ENCODE measurements at regions not wholly inside any gene's neighbourhood (a gene's known extent, or its start where the extent isn't known, plus 50 kb on each side); places are given as distances from the start of the nearest gene placed in this dataset.

DNA sequence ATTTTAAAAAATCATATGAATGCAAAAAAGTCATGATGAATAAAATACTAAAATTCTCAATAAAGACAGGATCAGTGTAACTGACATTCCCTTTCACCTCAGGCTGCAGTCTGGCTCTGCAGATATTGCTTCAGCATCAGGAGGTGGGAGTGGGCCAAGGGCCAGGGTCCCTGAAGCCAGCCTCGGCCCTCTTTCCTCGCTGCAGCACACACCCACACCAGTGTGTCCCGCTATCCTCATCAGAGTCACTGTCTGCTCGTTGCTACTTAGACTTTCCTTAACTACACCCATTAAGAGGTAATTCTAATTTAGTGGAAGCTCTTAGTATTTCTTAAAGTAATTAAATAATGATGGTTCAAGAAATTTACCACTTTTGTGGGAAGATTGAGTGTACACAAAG lies 298.2 kb downstream of the UBE3D start:
- TF ChIP-seq, protein P1, sequence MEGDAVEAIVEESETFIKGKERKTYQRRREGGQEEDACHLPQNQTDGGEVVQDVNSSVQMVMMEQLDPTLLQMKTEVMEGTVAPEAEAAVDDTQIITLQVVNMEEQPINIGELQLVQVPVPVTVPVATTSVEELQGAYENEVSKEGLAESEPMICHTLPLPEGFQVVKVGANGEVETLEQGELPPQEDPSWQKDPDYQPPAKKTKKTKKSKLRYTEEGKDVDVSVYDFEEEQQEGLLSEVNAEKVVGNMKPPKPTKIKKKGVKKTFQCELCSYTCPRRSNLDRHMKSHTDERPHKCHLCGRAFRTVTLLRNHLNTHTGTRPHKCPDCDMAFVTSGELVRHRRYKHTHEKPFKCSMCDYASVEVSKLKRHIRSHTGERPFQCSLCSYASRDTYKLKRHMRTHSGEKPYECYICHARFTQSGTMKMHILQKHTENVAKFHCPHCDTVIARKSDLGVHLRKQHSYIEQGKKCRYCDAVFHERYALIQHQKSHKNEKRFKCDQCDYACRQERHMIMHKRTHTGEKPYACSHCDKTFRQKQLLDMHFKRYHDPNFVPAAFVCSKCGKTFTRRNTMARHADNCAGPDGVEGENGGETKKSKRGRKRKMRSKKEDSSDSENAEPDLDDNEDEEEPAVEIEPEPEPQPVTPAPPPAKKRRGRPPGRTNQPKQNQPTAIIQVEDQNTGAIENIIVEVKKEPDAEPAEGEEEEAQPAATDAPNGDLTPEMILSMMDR (conservative IDR thresholded peaks at IDR 0.05 in 1 of 2, IDR thresholded peaks at IDR 0.05 in 1 of 2; ENCODE audit: low read depth in 1 of 2, low read length in 2 of 2): no peak
- H3K36me3 ChIP-seq (ENCODE audit: control insufficient read depth, insufficient read depth, low read length): no peaks in the 10 kb centered on the region

DNA sequence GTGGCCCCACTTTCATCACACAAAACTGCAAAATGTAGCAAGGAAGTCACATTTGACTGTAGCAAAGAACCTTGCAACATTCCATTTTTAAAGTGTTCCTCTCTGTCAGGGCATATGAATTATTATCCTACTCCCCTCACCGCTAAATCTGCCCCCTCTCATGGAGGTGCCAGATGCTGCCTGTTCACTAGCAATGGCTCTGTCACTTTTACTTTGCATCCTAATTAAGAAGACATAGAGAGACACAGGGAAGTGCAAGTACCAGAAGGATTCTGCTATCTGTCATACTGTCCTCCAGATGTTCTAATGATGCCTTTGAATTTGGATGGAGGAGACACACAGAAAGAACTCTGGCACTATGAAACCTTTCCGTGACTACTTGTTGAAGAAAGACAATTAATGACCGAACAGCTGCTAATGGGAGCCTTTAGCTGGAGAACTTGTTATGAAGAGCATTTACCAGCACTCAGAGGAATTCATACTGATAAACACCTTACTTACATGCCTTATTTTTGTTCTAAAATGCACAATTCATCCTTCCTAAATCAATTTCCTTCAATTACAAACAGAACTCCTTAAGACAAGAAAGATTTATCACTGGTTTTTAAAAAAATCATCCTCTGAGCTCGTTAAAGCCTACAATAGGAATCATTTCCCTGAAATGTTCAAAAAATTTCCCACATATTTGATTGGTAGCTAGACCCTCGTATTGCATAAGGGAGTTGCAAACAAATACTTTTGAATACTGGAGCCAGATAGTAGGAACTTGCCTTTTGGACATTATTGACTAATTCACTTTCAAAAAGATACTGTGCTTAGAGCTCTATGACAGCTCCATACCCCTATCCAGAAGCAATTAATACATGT lies 292.6 kb downstream of the UBE3D start:
- Histone ChIP-seq H3K4me2 (ENCODE audit: extremely low read depth, insufficient read depth, low read length) (no peak overlapping the region), H2AFZ (ENCODE audit: low read length) (no peak overlapping the region), H3K4me3 (replicated peaks in 1 of 4; ENCODE audit: control extremely low read depth in 1 of 4, insufficient read depth in 1 of 4, low read depth in 3 of 4, low read length in 4 of 4) (no peak overlapping the region), H3K27ac (ENCODE audit: insufficient read depth, low read length) (no peak overlapping the region), H3K9me3 (ENCODE audit: control insufficient read depth, insufficient read depth, low read depth, low read length) (no peaks in the 10 kb centered on the region), H3K36me3 (ENCODE audit: control insufficient read depth, insufficient read depth, low read length) (no peaks in the 10 kb centered on the region), H3K4me1 (ENCODE audit: control insufficient read depth, extremely low read depth, insufficient read depth, low read length) (no peaks in the 10 kb centered on the region), H3K79me2 (ENCODE audit: control insufficient read depth, insufficient read depth, low read length) (no peaks in the 10 kb centered on the region), H3K9ac (ENCODE audit: insufficient read depth, low read length) (no peak overlapping the region), H4K20me1 (ENCODE audit: control insufficient read depth, extremely low read depth, insufficient read depth, low read length) (no peaks in the 10 kb centered on the region), H3K27me3 (ENCODE audit: control insufficient read depth, insufficient read depth, low read length) (no peaks in the 10 kb centered on the region)
- no peak for DNase-seq (ENCODE audit: low read depth in 2 of 2)
- TF ChIP-seq, protein P1 (conservative IDR thresholded peaks at IDR 0.05 in 1 of 2, IDR thresholded peaks at IDR 0.05 in 1 of 2; ENCODE audit: low read depth in 1 of 2, low read length in 2 of 2): no peak
- TF ChIP-seq EZH2 (IDR thresholded peaks at IDR 0.05; ENCODE audit: low read length, missing control alignments): no peak

More for the DNA sequence above, 298.2 kb downstream of the UBE3D start:
- H3K9me3 ChIP-seq (ENCODE audit: control insufficient read depth, insufficient read depth, low read depth, low read length): no peaks in the 10 kb centered on the region
- no peak overlapping the region for H3K4me3 ChIP-seq (replicated peaks in 1 of 4; ENCODE audit: control extremely low read depth in 1 of 4, insufficient read depth in 1 of 4, low read depth in 3 of 4, low read length in 4 of 4)
- no peaks in the 10 kb centered on the region for H3K4me1 ChIP-seq (ENCODE audit: control insufficient read depth, extremely low read depth, insufficient read depth, low read length)
- no peaks in the 10 kb centered on the region for H4K20me1 ChIP-seq (ENCODE audit: control insufficient read depth, extremely low read depth, insufficient read depth, low read length)
- no peaks in the 10 kb centered on the region for H3K27me3 ChIP-seq (ENCODE audit: control insufficient read depth, insufficient read depth, low read length)
- H3K4me2 ChIP-seq (ENCODE audit: extremely low read depth, insufficient read depth, low read length): no peak overlapping the region
- no peaks in the 10 kb centered on the region for H3K79me2 ChIP-seq (ENCODE audit: control insufficient read depth, insufficient read depth, low read length)
- H3K27ac ChIP-seq (ENCODE audit: insufficient read depth, low read length): no peak overlapping the region
- DNase-seq (ENCODE audit: low read depth in 2 of 2): no peak
- H3K9ac ChIP-seq (ENCODE audit: insufficient read depth, low read length): no peak overlapping the region
- no peak overlapping the region for H2AFZ ChIP-seq (ENCODE audit: low read length)

DNA sequence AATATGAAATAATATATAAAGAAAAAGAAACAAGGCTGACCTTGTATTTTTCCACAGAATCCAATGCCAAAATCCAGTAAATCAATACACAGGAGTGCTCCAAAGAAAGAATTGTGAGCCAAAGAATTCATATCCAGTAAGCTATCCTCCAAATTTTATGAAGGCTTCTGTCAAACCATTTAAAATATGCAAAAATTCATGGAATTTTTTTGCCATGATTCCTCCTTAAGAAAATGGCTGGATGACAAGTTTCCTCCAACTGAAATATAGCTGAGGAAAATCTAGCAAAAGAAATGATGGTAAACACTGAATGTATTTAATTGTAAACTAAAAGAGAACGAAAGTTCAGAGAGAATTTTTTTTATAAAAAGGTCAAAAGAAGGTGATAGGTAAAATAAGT lies 290.3 kb downstream of the UBE3D start:
- no peaks in the 10 kb centered on the region for H3K4me1 ChIP-seq (ENCODE audit: control insufficient read depth, extremely low read depth, insufficient read depth, low read length)

More for the DNA sequence above, 290.3 kb downstream of the UBE3D start:
- Histone ChIP-seq H3K9ac (ENCODE audit: insufficient read depth, low read length) (no peak overlapping the region), H3K27ac (ENCODE audit: insufficient read depth, low read length) (no peak overlapping the region), H3K27me3 (ENCODE audit: control insufficient read depth, insufficient read depth, low read length) (no peaks in the 10 kb centered on the region), H3K79me2 (ENCODE audit: control insufficient read depth, insufficient read depth, low read length) (no peaks in the 10 kb centered on the region), H2AFZ (ENCODE audit: low read length) (no peak overlapping the region), H4K20me1 (ENCODE audit: control insufficient read depth, extremely low read depth, insufficient read depth, low read length) (no peaks in the 10 kb centered on the region), H3K9me3 (ENCODE audit: control insufficient read depth, insufficient read depth, low read depth, low read length) (no peaks in the 10 kb centered on the region), H3K36me3 (ENCODE audit: control insufficient read depth, insufficient read depth, low read length) (no peaks in the 10 kb centered on the region), H3K4me3 (replicated peaks in 1 of 4; ENCODE audit: control extremely low read depth in 1 of 4, insufficient read depth in 1 of 4, low read depth in 3 of 4, low read length in 4 of 4) (no peak overlapping the region), H3K4me2 (ENCODE audit: extremely low read depth, insufficient read depth, low read length) (no peak overlapping the region)
- TF ChIP-seq, protein P1 (conservative IDR thresholded peaks at IDR 0.05 in 1 of 2, IDR thresholded peaks at IDR 0.05 in 1 of 2; ENCODE audit: low read depth in 1 of 2, low read length in 2 of 2): no peak
- TF ChIP-seq EZH2 (IDR thresholded peaks at IDR 0.05; ENCODE audit: low read length, missing control alignments): no peak
- DNase-seq (ENCODE audit: low read depth in 2 of 2): peak in 1 of 2 donors; percentile 24

All from fibroblast of lung (primary cell).